Ovary (tissue), 3 donors: ENCODE measurements at regions not wholly inside any gene's neighbourhood (a gene's known extent, or its start where the extent isn't known, plus 50 kb on each side); places are given as distances from the start of the nearest gene placed in this dataset.

ENCODE experiments used
- CTCF ChIP-seq, 3 donors: fragments of 450-650 bp in 2 of 3; fragments of 200-600 bp in 1 of 3; IDR thresholded peaks; one replicate each; pipeline versions ENCODE4 v1.5.1 to v1.8.0; 2016 to 2022; ENCODE audit warnings: antibody characterized with exemption in 3 of 3, mild to moderate bottlenecking in 1 of 3
- EP300 ChIP-seq: sonication (generic); formaldehyde crosslinking; IDR thresholded peaks from one replicate; pipeline ENCODE4 v1.6.1; 2017; ENCODE audit warnings: antibody characterized with exemption
- POLR2A ChIP-seq: fragments of 450-650 bp; IDR thresholded peaks from one replicate; pipeline ENCODE4 v1.6.1; 2017; ENCODE audit warnings: antibody characterized with exemption, mild to moderate bottlenecking, moderate library complexity
- donor health status: DM: no; HTN: no; CAD: no.

GRCh38 chr2:143905587-143905986 lies 614.3 kb downstream of the ZEB2 start:
- TF ChIP-seq CTCF (IDR thresholded peaks at IDR 0.05) (no peak), POLR2A (no peak), EP300 (no peak)
